ENCODE measurements at regions not wholly inside any gene's neighbourhood (a gene's known extent, or its start where the extent isn't known, plus 50 kb on each side); places are given as distances from the start of the nearest gene placed in this dataset.
"Not testable (repeated sequence)": the region's sequence is repeated elsewhere in the genome, so short reads cannot be mapped to it uniquely, and the experiment has no call there.

DNA sequence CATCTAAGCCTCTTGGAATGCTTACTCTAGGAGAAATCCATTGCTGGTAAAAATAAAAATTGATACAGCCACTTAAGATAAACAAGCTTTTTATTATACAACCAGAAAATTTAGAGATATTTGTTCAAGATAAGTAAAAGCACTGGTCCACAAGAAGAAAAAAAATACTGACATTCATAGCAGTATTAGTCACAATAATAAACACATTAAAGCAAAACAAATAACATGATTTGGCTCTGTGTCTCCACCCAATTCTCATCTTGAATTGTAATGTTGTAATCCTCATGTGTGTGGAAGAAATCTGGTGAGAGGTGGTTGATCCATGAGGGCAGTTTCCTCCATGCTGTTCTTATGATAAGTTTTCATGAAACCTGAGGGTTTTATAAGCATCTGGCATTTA lies 1093.5 kb upstream of the ADGRB3 start:
- Histone ChIP-seq H3K4me3 (no peak overlapping the region), H3K27me3 (no peaks in the 10 kb centered on the region), H3K9me3 (peaks cover 6% of the 10 kb centered on the region), H3K36me3 (no peaks in the 10 kb centered on the region)
- DNase-seq: no peak

- Histone ChIP-seq H3K27me3 (no peaks in the 10 kb centered on the region), H3K4me3 (no peak overlapping the region), H3K9me3 (no peaks in the 10 kb centered on the region), H3K36me3 (no peaks in the 10 kb centered on the region)
- no peak for DNase-seq
These were observed 1097.0 kb upstream of the ADGRB3 start for GRCh38 chr6:67538032-67538431.

DNA sequence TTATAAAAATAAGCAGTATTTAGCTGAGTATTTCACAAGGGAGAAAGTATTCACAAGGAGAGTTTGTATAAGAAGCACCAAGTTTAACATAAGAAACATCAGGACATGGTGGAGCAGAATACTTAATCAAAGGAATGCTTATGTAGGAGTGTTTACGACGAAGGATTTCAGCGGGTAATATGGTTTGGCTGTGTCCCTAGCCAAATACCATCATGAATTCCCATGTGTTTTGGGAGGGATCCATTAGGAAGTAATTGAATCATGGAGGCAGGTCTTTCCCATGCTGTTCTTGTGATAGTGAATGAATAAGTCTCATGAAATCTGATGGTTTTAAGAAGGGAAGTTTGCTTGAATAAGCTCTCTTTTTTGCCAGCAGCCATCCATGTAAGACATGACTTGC lies 1099.1 kb upstream of the ADGRB3 start:
- DNase-seq: no peak
- no peak overlapping the region for H3K4me3 ChIP-seq
- H3K27me3 ChIP-seq: no peaks in the 10 kb centered on the region
- H3K36me3 ChIP-seq: no peaks in the 10 kb centered on the region
- no peaks in the 10 kb centered on the region for H3K9me3 ChIP-seq

GRCh38 chr6:67506352-67506751 lies 1128.7 kb upstream of the ADGRB3 start:
- Histone ChIP-seq H3K27me3 (no peaks in the 10 kb centered on the region), H3K9me3 (no peaks in the 10 kb centered on the region), H3K36me3 (no peaks in the 10 kb centered on the region), H3K4me3 (no peak overlapping the region)
- no peak for DNase-seq

DNA sequence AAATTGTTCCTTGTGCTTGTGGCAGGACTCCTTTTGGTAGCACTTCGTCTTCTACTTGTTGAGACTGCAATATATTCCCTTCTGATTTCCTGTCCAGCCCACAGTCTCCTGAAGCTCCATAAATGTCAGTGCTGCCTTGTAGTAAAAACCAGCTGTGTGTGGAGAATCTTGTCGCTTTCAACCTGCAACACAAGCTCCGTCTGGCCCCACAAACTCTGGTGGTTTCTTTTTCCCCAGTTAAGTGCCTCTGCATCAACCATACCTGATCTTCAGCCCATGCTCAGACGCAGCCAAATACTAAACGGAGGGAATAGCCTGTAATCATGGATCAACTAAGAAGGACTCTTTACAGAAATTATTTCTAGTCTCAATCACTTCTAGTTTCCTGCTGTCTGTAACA lies 1133.3 kb upstream of the ADGRB3 start:
- no peaks in the 10 kb centered on the region for H3K36me3 ChIP-seq
- H3K27me3 ChIP-seq: no peaks in the 10 kb centered on the region
- H3K9me3 ChIP-seq: no peaks in the 10 kb centered on the region
- peak overlapping the region; percentile 21; the same call in 1 of the 2 replicates for H3K4me3 ChIP-seq
- peak; percentile 1 for DNase-seq

GRCh38 chr6:67497749-67498148 lies 1137.3 kb upstream of the ADGRB3 start:
- Histone ChIP-seq H3K9me3 (no peaks in the 10 kb centered on the region), H3K27me3 (no peaks in the 10 kb centered on the region), H3K4me3 (no peak overlapping the region), H3K36me3 (no peaks in the 10 kb centered on the region)
- no peak for DNase-seq

GRCh38 chr6:67496191-67496590 lies 1138.9 kb upstream of the ADGRB3 start:
- Histone ChIP-seq H3K36me3 (no peaks in the 10 kb centered on the region), H3K27me3 (no peaks in the 10 kb centered on the region), H3K9me3 (no peaks in the 10 kb centered on the region), H3K4me3 (no peak overlapping the region)
- no peak for DNase-seq

DNA sequence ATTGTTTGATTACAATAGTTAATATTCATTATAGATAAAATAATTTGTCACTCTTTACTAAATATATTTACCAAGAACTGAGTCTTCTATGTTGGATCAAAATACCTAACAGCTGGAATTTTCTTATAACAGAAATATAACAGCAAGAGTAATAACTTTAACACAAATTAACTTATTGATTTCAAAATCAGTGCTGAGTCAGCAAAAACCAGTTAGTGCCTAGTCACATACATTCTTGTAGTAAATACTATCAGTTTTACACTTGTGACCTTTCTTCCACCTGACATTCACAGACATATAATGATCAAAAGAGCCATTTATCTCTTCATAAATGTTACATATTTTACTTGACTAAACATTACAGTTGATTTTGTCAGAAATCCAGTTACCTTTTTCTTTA lies 1141.4 kb upstream of the ADGRB3 start:
- no peaks in the 10 kb centered on the region for H3K36me3 ChIP-seq
- H3K27me3 ChIP-seq: no peaks in the 10 kb centered on the region
- no peak overlapping the region for H3K4me3 ChIP-seq
- no peaks in the 10 kb centered on the region; the same call in 1 of the 2 replicates for H3K9me3 ChIP-seq
- DNase-seq: no peak

GRCh38 chr6:67475700-67476099 lies 1159.4 kb upstream of the ADGRB3 start:
- Histone ChIP-seq H3K27me3 (no peaks in the 10 kb centered on the region), H3K9me3 (no peaks in the 10 kb centered on the region), H3K4me3 (no peak overlapping the region), H3K36me3 (no peaks in the 10 kb centered on the region)
- no peak for DNase-seq

- Histone ChIP-seq H3K36me3 (no peaks in the 10 kb centered on the region), H3K4me3 (no peak overlapping the region), H3K27me3 (no peaks in the 10 kb centered on the region), H3K9me3 (no peaks in the 10 kb centered on the region)
- no peak for DNase-seq
These were observed 1167.7 kb upstream of the ADGRB3 start for GRCh38 chr6:67467341-67467740.

GRCh38 chr6:67462725-67463124 lies 1172.4 kb upstream of the ADGRB3 start:
- H3K9me3 ChIP-seq, DNase-seq, H3K27me3 ChIP-seq, H3K4me3 ChIP-seq, H3K36me3 ChIP-seq: not testable (repeated sequence)

DNA sequence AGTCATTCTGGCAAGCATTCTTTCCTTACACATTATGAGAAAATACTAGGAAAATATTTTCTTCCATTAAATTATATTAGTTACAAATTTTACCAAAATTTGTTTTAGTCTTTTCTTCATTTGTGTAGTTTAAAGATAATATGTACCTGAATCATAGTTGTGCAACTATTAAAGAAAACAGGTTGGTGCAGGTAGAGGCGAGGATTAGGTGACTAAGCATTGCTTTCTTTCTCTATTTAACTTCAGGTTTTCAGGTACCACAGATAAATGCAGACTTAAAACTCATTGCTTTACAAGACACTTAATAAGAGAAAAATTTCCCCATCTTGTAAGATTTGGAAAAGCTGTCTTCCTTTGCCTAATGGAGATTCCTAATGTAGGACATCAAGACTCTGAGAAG lies 1175.5 kb upstream of the ADGRB3 start:
- DNase-seq: no peak
- Histone ChIP-seq H3K9me3 (no peaks in the 10 kb centered on the region; the same call in 1 of the 2 replicates), H3K36me3 (no peaks in the 10 kb centered on the region), H3K27me3 (no peaks in the 10 kb centered on the region), H3K4me3 (no peak overlapping the region)

GRCh38 chr6:67458265-67458664 lies 1176.8 kb upstream of the ADGRB3 start:
- no peak for DNase-seq
- H3K9me3 ChIP-seq: no peaks in the 10 kb centered on the region; the same call in 1 of the 2 replicates
- no peak overlapping the region for H3K4me3 ChIP-seq
- H3K27me3 ChIP-seq: no peaks in the 10 kb centered on the region
- no peaks in the 10 kb centered on the region for H3K36me3 ChIP-seq

DNA sequence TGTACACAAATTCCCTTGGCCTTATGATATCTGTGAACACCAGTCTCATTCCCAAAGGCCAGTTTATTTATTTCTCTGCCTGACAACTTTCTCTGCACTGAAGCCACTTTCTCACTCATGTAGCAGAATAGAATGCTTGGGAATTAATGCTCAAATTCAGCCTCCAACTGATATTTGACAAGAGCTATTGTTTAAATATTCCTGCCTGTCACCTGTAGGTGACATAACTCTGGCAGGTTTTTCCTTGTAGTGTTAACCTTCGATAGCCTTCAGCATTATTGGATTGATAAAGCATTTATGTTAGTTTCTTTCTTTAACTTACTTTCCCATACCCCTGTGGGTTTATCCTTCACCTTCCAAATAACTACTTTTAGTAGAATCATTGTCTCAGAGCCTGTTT lies 1183.2 kb upstream of the ADGRB3 start:
- Histone ChIP-seq H3K36me3 (no peaks in the 10 kb centered on the region), H3K27me3 (no peaks in the 10 kb centered on the region), H3K4me3 (no peak overlapping the region), H3K9me3 (no peaks in the 10 kb centered on the region)
- DNase-seq: no peak

GRCh38 chr6:67450641-67451040 lies 1184.4 kb upstream of the ADGRB3 start:
- Histone ChIP-seq H3K4me3 (no peak overlapping the region), H3K27me3 (no peaks in the 10 kb centered on the region), H3K9me3 (no peaks in the 10 kb centered on the region), H3K36me3 (no peaks in the 10 kb centered on the region)
- no peak for DNase-seq

- no peak for DNase-seq
- Histone ChIP-seq H3K36me3 (no peaks in the 10 kb centered on the region), H3K27me3 (no peaks in the 10 kb centered on the region), H3K9me3 (no peaks in the 10 kb centered on the region), H3K4me3 (no peak overlapping the region)
These were observed 1185.5 kb upstream of the ADGRB3 start for GRCh38 chr6:67449602-67450001.

GRCh38 chr6:67433124-67433523 lies 1202.0 kb upstream of the ADGRB3 start:
- Histone ChIP-seq H3K36me3 (no peaks in the 10 kb centered on the region), H3K9me3 (no peaks in the 10 kb centered on the region)
- DNase-seq: no peak

DNA sequence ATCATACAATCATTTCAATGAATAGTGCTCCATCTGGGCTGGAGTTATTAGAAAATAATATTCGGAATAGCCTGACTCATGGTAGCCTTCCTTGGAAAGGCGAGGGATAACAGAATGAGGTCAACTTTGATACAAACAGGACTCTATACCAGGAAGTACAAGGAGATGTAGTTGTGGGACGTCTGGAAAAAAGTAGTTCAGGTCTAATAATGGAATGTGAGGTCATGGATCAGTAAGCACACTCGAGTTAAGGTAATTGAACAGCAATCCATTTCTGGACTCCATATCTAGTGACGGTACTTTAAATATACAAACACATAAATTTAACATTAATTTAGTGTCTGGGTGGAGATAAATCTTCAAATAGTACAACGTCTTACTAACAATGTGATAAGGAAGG lies 1204.0 kb upstream of the ADGRB3 start:
- DNase-seq: no peak
- H3K9me3 ChIP-seq: no peaks in the 10 kb centered on the region
- no peaks in the 10 kb centered on the region for H3K27me3 ChIP-seq
- H3K4me3 ChIP-seq: no peak overlapping the region
- H3K36me3 ChIP-seq: no peaks in the 10 kb centered on the region

More at GRCh38 chr6:67433124-67433523, 1202.0 kb upstream of the ADGRB3 start:
- no peak overlapping the region for H3K4me3 ChIP-seq
- no peaks in the 10 kb centered on the region for H3K27me3 ChIP-seq

DNA sequence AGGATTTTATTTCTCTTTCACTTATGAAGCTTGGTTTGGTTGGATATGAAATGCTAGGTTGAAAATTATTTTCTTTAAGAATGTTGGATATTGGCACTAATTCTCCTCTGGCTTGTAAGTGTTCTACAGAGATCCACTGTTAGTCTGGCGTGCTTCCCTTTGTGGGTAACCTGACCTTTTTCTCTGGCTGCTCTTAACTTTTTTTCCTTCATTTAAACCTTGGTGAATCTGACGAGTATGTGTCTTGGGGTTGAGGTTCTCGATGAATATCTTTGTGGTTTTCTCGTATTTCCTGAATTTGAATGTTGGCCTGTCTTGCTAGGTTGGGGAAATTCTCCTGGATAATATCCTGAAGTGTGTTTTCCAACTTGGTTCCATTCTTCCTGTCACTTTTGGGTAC lies 1208.4 kb upstream of the ADGRB3 start:
- H3K27me3 ChIP-seq, H3K9me3 ChIP-seq, DNase-seq: not testable (repeated sequence)

More for the DNA sequence above, 1208.4 kb upstream of the ADGRB3 start:
- H3K36me3 ChIP-seq, H3K4me3 ChIP-seq: not testable (repeated sequence)

All from MG63 (cell line).